Omental fat pad (tissue), 3 donors: ENCODE measurements at regions not wholly inside any gene's neighbourhood (a gene's known extent, or its start where the extent isn't known, plus 50 kb on each side); places are given as distances from the start of the nearest gene placed in this dataset.
A peak's percentile ranks its signal among the peaks of the same experiment; 100 is the strongest.

Source experiments
- ATAC-seq: fragments of 150-250 bp; one replicate; pipeline ENCODE4 v1.9.1; 2016; ENCODE audit warnings: mild to moderate bottlenecking, moderate library complexity; ENCODE audit not compliant: low FRiP score
- DNase-seq: peaks from one replicate; pipeline ENCODE4 v3.0.0-alpha.2; 2019; ENCODE audit warnings: low spot score
- CTCF ChIP-seq, 3 donors: fragments of 450-650 bp; IDR thresholded peaks; one replicate each; pipeline ENCODE4 v1.5.1; 2016 to 2017; ENCODE audit warnings: antibody characterized with exemption in 3 of 3, mild to moderate bottlenecking in 3 of 3, moderate library complexity in 2 of 3

GRCh38 chr1:30418061-30418938 is 305.1 kb downstream of the MATN1 start:
- no peak for TF ChIP-seq CTCF (IDR thresholded peaks at IDR 0.05)
- ATAC-seq (peak; percentile 56), DNase-seq (no peak)

GRCh38 chr1:30417701-30418046 is 305.7 kb downstream of the MATN1 start:
- no peak for TF ChIP-seq CTCF (IDR thresholded peaks at IDR 0.05)
- no peak for ATAC-seq
- no peak for DNase-seq

DNA sequence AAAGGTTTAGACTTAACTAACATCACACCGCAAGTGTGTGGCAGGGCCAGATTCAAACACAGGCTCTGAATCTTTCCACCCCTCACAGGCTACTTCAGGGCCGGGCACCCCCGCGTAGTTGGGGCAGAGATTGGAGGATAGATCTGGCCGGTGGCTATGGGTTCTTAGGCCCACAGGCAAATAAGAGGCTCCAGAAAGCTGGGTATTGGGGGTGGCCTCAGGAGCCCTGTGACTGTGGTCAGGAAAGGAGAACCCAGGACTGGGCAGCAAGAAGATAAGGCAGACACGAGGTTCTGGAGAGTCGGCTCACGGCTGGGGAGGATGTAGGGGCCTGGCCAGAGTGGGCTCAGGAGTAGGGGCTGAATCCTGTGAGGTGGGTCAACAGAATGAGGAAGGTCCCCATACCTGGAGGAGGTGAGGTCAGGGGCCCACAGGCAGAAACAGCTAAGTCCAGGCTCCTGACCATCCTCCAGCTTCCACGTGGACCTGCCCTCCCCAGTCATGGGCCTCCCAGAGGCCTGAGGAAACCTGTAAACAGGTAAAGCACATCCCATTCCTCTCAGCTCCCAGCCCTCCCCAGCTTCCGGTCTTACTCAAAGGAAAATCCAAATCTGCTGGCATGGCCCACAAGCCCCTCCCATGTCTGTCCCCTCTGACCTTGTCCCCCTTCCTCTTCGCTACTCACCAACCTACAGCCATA is 306.2 kb downstream of the MATN1 start:
- TF ChIP-seq CTCF (IDR thresholded peaks at IDR 0.05): no peak
- no peak for ATAC-seq
- DNase-seq: no peak

DNA sequence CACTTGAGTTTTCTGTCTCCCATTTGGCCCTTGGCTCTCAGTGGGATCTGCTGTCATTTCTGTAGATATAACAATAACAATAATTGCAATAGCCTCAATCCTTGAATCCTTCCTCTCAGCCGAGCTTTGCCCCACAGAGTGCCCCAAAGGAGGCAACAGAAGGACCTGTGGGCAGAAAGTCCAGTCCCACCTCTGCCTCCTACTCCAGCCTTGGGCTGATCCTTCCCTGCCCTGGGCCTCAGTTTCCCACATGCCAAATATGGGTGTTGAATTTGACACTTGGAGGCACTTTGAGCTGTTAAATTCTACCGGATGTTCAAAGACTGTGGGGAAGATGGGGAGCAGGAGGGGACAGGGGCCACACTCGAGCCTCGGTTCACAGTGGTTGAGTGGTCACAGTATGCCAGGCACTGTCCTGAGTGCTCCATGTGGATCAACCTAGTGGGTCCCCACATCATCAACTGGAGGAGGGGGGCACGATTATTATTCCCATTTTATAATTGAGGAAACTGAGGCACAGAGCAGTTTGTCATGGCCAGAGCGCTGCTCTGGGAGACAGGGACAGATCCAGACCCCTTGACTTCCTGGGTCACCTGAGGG is 307.1 kb downstream of the MATN1 start:
- no peak for DNase-seq
- ATAC-seq: no peak
- TF ChIP-seq CTCF (IDR thresholded peaks at IDR 0.05): no peak

- DNase-seq (no peak), ATAC-seq (no peak)
- TF ChIP-seq CTCF (IDR thresholded peaks at IDR 0.05): no peak
Observed at GRCh38 chr1:30415171-30415940, 308.0 kb downstream of the MATN1 start.

- no peak for ATAC-seq
- no peak for DNase-seq
- no peak for TF ChIP-seq CTCF (IDR thresholded peaks at IDR 0.05)
Observed at GRCh38 chr1:30414851-30415165, 308.6 kb downstream of the MATN1 start.
